WERI-Rb-1 (cell line): ENCODE measurements at regions not wholly inside any gene's neighbourhood (a gene's known extent, or its start where the extent isn't known, plus 50 kb on each side); places are given as distances from the start of the nearest gene placed in this dataset.
"Not testable (repeated sequence)": the region's sequence is repeated elsewhere in the genome, so short reads cannot be mapped to it uniquely, and the experiment has no call there.

Source experiments
- DNase-seq: peaks from one replicate; pipeline ENCODE4 v3.0.0-alpha.2; 2020
- H3K27ac ChIP-seq: fragments of 250-450 bp; sonication (Bioruptor Pico); 2 replicates; pipeline ENCODE4 v1.5.1; 2020; ENCODE audit warnings: mild to moderate bottlenecking, moderate library complexity
- H3K27me3 ChIP-seq: fragments of 250-450 bp; sonication (Bioruptor Pico); 2 replicates; pipeline ENCODE4 v1.5.1; 2021; ENCODE audit warnings: mild to moderate bottlenecking, low read depth, moderate library complexity; ENCODE audit not compliant: insufficient read depth, severe bottlenecking
- H3K36me3 ChIP-seq: fragments of 250-450 bp; sonication (Bioruptor Pico); 2 replicates; pipeline ENCODE4 v1.5.1; 2020; ENCODE audit warnings: mild to moderate bottlenecking, moderate library complexity
- H3K4me3 ChIP-seq: 2 replicates; pipeline ENCODE4 v1.5.1; 2011; ENCODE audit warnings: low read depth, mild to moderate bottlenecking, control low read depth, low read length
- H3K9me3 ChIP-seq: fragments of 250-450 bp; sonication (Bioruptor Pico); 2 replicates; pipeline ENCODE4 v1.5.1; 2021; ENCODE audit warnings: mild to moderate bottlenecking, moderate library complexity; ENCODE audit not compliant: severe bottlenecking
- TF ChIP-seq, protein P1 (sequence below): IDR thresholded peaks from 2 replicates; pipeline ENCODE4 v1.5.1; 2011; ENCODE audit warnings: low read depth, mild to moderate bottlenecking, control low read depth, inconsistent platforms, low read length

DNA sequence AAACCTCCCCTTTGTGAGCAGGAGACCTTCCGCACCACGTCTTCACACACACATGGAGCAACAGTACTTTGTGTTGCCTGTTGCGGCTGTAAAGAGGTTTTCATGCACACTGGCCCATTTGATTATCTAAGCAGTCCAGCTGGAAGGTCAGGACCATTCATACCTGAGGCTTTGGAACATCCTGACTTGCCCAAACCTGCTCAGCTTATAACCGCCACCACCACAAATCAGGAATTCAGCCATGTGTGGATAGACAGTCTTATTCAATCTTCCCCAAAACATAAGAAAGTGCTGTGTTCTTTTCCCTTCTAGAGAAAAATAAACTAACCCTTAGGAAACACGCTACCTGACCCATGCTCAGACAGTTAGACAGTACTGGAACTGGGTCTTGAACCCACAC is 81.6 kb upstream of the XYLT1 start:
- Histone ChIP-seq H3K36me3 (no peaks in the 10 kb centered on the region), H3K27me3 (no peaks in the 10 kb centered on the region), H3K27ac (no peak overlapping the region), H3K9me3 (no peaks in the 10 kb centered on the region), H3K4me3 (no peak overlapping the region)
- TF ChIP-seq, protein P1, sequence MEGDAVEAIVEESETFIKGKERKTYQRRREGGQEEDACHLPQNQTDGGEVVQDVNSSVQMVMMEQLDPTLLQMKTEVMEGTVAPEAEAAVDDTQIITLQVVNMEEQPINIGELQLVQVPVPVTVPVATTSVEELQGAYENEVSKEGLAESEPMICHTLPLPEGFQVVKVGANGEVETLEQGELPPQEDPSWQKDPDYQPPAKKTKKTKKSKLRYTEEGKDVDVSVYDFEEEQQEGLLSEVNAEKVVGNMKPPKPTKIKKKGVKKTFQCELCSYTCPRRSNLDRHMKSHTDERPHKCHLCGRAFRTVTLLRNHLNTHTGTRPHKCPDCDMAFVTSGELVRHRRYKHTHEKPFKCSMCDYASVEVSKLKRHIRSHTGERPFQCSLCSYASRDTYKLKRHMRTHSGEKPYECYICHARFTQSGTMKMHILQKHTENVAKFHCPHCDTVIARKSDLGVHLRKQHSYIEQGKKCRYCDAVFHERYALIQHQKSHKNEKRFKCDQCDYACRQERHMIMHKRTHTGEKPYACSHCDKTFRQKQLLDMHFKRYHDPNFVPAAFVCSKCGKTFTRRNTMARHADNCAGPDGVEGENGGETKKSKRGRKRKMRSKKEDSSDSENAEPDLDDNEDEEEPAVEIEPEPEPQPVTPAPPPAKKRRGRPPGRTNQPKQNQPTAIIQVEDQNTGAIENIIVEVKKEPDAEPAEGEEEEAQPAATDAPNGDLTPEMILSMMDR, result no peak
- DNase-seq, result peak; percentile 8

DNA sequence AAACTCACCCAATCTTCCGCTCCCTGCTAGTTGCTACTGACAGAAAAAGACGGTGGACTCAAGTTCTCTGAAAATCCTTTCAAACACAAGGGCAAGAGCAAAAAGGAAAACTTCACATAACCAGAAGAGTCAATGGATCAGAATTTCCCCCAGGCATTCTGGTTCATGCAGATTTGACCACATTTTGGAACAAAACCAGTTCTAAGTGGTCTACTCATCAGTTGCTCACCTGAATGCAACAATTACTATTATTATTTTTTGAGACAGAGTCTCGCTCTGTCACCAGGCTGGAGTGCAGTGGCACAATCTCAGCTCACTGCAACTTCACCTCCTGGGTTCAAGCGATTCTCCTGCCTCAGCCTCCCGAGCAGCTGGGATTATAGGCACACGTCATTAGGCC is 80.9 kb upstream of the XYLT1 start:
- not testable (repeated sequence) for H3K27me3 ChIP-seq

DNA sequence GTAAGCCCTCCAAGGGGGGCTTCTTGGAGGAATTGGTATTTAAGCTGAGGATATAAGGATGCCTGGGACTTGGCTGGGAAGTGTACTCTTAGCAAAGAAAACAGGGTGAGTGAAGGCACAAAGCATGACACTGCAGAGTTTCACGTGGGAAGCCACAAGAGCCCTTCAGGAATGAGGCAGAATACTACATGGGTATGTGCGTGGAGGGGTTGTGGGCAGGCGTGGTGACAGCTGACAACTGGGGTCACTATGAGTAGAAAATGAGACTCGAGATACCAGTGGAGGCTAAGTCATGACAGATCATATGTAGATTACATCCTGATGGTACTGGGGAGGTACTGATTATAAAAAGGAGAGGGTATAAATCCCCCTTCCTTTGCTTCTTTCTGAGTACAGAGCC is 78.1 kb upstream of the XYLT1 start:
- Histone ChIP-seq H3K9me3 (no peaks in the 10 kb centered on the region), H3K27me3 (no peaks in the 10 kb centered on the region), H3K36me3 (no peaks in the 10 kb centered on the region), H3K27ac (no peak overlapping the region), H3K4me3 (no peak overlapping the region)
- TF ChIP-seq, protein P1, result no peak
- DNase-seq, result no peak

More for the DNA sequence above, 80.9 kb upstream of the XYLT1 start:
- H3K27ac ChIP-seq, H3K9me3 ChIP-seq, H3K4me3 ChIP-seq, H3K36me3 ChIP-seq, DNase-seq: not testable (repeated sequence)

DNA sequence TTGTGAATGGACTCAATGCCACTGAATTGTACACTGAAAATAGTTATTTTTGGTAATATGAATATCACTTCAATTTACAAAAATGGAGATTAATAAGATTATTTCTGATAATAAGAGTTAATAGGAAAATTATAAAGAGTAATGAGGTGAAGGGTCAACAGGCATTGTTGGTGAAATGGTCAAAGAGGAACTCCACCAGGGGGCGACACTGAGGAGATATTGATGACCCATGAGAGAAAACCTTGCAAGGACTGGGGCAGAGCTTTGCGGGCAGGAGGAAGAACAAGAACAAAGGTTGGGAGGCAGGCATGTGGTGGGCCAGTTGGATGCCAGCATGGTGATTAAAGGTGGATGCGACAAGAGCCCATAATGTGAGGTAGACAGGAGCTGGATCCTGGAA is 74.0 kb upstream of the XYLT1 start:
- TF ChIP-seq, protein P1, result peak; percentile 37; the same call in 1 of the 2 replicates
- no peaks in the 10 kb centered on the region for H3K27me3 ChIP-seq
- H3K4me3 ChIP-seq, result no peak overlapping the region
- H3K27ac ChIP-seq, result no peak overlapping the region
- peak; percentile 15 for DNase-seq
- H3K36me3 ChIP-seq, result no peaks in the 10 kb centered on the region
- H3K9me3 ChIP-seq, result no peaks in the 10 kb centered on the region

DNA sequence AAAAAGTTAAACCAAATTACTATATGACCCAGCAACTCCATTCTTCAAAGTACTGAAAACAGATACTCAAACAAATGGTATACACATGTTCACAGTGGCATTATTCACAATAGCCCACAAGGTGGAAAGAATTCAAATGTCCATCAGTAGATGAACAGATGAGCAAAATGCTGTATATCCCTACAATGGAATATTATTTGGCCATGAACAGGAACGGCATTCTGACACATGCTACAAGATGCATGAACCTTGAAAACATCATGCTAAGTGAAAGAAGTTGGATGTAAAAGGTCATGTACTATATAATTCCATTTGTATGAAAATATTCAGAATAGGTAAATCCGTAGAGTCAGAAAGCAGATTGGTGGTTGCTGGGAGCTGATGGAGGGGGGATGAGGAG is 73.5 kb upstream of the XYLT1 start:
- no peaks in the 10 kb centered on the region for H3K9me3 ChIP-seq
- no peak for DNase-seq
- H3K4me3 ChIP-seq, result no peak overlapping the region
- TF ChIP-seq, protein P1, result no peak
- H3K27me3 ChIP-seq, result no peaks in the 10 kb centered on the region
- no peaks in the 10 kb centered on the region for H3K36me3 ChIP-seq
- no peak overlapping the region for H3K27ac ChIP-seq

DNA sequence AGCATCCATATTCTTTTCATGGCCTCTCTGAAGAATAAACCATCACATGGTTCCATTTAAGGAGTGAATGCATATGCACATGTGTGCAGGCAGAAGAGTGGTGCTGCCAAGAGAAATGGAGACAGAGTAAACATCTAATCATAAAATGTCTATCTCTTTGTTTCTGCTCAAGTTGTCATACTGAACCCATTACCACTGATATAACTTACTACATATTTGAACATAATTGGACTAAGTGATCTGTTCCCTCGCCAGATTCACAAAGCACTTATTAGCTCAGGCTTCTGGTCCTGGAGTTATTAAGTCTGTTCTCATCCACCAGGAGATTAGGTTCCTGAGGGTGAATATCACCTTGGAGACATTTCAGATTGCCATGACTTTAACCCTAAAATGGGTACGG is 72.3 kb upstream of the XYLT1 start:
- Histone ChIP-seq H3K27ac (no peak overlapping the region), H3K36me3 (no peaks in the 10 kb centered on the region), H3K27me3 (no peaks in the 10 kb centered on the region), H3K9me3 (no peaks in the 10 kb centered on the region), H3K4me3 (no peak overlapping the region)
- TF ChIP-seq, protein P1, result no peak
- no peak for DNase-seq
